Thoracic aorta (tissue), 2 donors: ENCODE measurements at regions not wholly inside any gene's neighbourhood (a gene's known extent, or its start where the extent isn't known, plus 50 kb on each side); places are given as distances from the start of the nearest gene placed in this dataset.

Experiments used
- ATAC-seq: fragments of 150-250 bp; one replicate; pipeline ENCODE4 v1.8.0; 2017; ENCODE audit warnings: low read depth; ENCODE audit not compliant: insufficient number of reproducible peaks, low FRiP score
- DNase-seq: peaks from one replicate; pipeline ENCODE4 v3.0.0-alpha.2; 2020; ENCODE audit warnings: low spot score
- H3K27ac ChIP-seq, 2 donors: fragments of 200-600 bp; sonication (generic); 1 replicate in 1 of 2; 2 replicates in 1 of 2; pipeline ENCODE4 v1.5.1; 2016; ENCODE audit warnings: mild to moderate bottlenecking in 2 of 2, moderate library complexity in 2 of 2
- H3K27me3 ChIP-seq: fragments of 200-600 bp; sonication (generic); replicated peaks from 2 replicates; pipeline ENCODE4 v1.6.0; 2016; ENCODE audit warnings: mild to moderate bottlenecking; ENCODE audit not compliant: insufficient read depth
- H3K36me3 ChIP-seq: fragments of 200-600 bp; sonication (generic); one replicate; pipeline ENCODE4 v1.5.1; 2016
- H3K4me1 ChIP-seq, 2 donors: fragments of 200-600 bp; sonication (generic); 1 replicate in 1 of 2; 2 replicates in 1 of 2; pipeline versions ENCODE4 v1.5.1 to v1.6.0; 2016; ENCODE audit warnings: low read depth in 2 of 2, mild to moderate bottlenecking in 1 of 2; ENCODE audit not compliant: control insufficient read depth in 1 of 2
- H3K4me3 ChIP-seq: fragments of 200-600 bp; sonication (generic); 2 replicates; pipeline ENCODE4 v1.5.1; 2016; ENCODE audit warnings: mild to moderate bottlenecking
- H3K9me3 ChIP-seq: fragments of 200-600 bp; sonication (generic); 2 replicates; pipeline ENCODE4 v1.5.1; 2016
- CTCF ChIP-seq: fragments of 200-600 bp; sonication (generic); IDR thresholded peaks from one replicate; pipeline ENCODE4 v1.5.1; 2019; ENCODE audit warnings: antibody characterized with exemption

- Histone ChIP-seq H3K9me3 (no peaks in the 10 kb centered on the region), H3K4me1 (no peaks in the 10 kb centered on the region), H3K27me3 (no peaks in the 10 kb centered on the region), H3K4me3 (no peak overlapping the region), H3K36me3 (no peaks in the 10 kb centered on the region), H3K27ac (no peak overlapping the region)
- DNase-seq (no peak), ATAC-seq (no peak)
- no peak for TF ChIP-seq CTCF
Observed at GRCh38 chr12:105428793-105429395, 98.4 kb downstream of the C12orf75 start.

GRCh38 chr12:105429511-105429910 lies 99.0 kb downstream of the C12orf75 start:
- Histone ChIP-seq H3K4me1 (no peaks in the 10 kb centered on the region), H3K27ac (no peak overlapping the region), H3K9me3 (no peaks in the 10 kb centered on the region), H3K4me3 (no peak overlapping the region), H3K27me3 (no peaks in the 10 kb centered on the region), H3K36me3 (no peaks in the 10 kb centered on the region)
- DNase-seq (no peak), ATAC-seq (no peak)
- no peak for TF ChIP-seq CTCF

- H3K9me3 ChIP-seq: no peaks in the 10 kb centered on the region
- TF ChIP-seq CTCF: no peak
- H3K27me3 ChIP-seq: no peaks in the 10 kb centered on the region
- H3K36me3 ChIP-seq: no peaks in the 10 kb centered on the region
- ATAC-seq (no peak), DNase-seq (no peak)
- H3K4me1 ChIP-seq: no peaks in the 10 kb centered on the region
- no peak overlapping the region for H3K27ac ChIP-seq
- H3K4me3 ChIP-seq: no peak overlapping the region
Observed at GRCh38 chr12:105431537-105432100, 101.1 kb downstream of the C12orf75 start.

GRCh38 chr12:105433804-105434203 lies 103.3 kb downstream of the C12orf75 start:
- Histone ChIP-seq H3K4me3 (no peak overlapping the region), H3K4me1 (no peaks in the 10 kb centered on the region), H3K27ac (no peak overlapping the region), H3K27me3 (no peaks in the 10 kb centered on the region), H3K9me3 (no peaks in the 10 kb centered on the region), H3K36me3 (no peaks in the 10 kb centered on the region)
- DNase-seq (no peak), ATAC-seq (no peak)
- no peak for TF ChIP-seq CTCF

- no peak for TF ChIP-seq CTCF
- H3K27me3 ChIP-seq: no peaks in the 10 kb centered on the region
- H3K27ac ChIP-seq: no peak overlapping the region
Observed at GRCh38 chr12:105436636-105437035, 106.1 kb downstream of the C12orf75 start.

More at GRCh38 chr12:105436636-105437035, 106.1 kb downstream of the C12orf75 start:
- no peak for ATAC-seq
- Histone ChIP-seq H3K4me1 (no peaks in the 10 kb centered on the region), H3K36me3 (no peaks in the 10 kb centered on the region), H3K9me3 (no peaks in the 10 kb centered on the region), H3K4me3 (no peak overlapping the region)
- DNase-seq: no peak
